Thyroid gland (tissue), 4 donors: ENCODE measurements at regions not wholly inside any gene's neighbourhood (a gene's known extent, or its start where the extent isn't known, plus 50 kb on each side); places are given as distances from the start of the nearest gene placed in this dataset.

Experiments
- POLR2A ChIP-seq, 2 donors: fragments of 450-650 bp; IDR thresholded peaks; one replicate each; pipeline ENCODE4 v1.6.1; 2017; ENCODE audit warnings: antibody characterized with exemption in 2 of 2, mild to moderate bottlenecking in 2 of 2, moderate library complexity in 1 of 2
- TF ChIP-seq, protein P1 (sequence below), 6 experiments: fragments of 200-600 bp in 3 of 6; fragments of 450-650 bp in 3 of 6; sonication (generic) in 3 of 6; IDR thresholded peaks; one replicate each; pipeline ENCODE4 v1.5.1; 2016 to 2019; ENCODE audit warnings: antibody characterized with exemption in 6 of 6, mild to moderate bottlenecking in 2 of 6, inconsistent platforms in 1 of 6, moderate library complexity in 1 of 6

DNA sequence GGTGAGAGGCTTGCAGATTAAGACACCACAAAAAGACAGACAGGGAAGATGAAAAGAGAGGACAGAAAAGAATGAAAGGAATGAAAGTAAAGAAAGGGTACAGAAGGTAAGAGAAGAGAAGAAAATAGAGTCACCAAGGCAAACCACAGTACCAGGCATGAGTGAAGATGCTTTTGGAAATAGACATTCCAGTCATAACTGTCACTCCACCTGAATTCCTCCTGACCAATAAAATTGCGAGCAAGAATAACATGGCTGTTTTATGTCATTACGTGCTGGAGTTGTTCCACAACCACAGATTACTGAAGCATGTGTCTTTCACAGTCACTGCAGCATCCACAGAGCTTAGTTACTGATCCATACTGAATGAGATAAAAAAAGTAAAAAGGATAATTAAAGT is 864.9 kb upstream of the SLIT2 start:
- TF ChIP-seq, protein P1, sequence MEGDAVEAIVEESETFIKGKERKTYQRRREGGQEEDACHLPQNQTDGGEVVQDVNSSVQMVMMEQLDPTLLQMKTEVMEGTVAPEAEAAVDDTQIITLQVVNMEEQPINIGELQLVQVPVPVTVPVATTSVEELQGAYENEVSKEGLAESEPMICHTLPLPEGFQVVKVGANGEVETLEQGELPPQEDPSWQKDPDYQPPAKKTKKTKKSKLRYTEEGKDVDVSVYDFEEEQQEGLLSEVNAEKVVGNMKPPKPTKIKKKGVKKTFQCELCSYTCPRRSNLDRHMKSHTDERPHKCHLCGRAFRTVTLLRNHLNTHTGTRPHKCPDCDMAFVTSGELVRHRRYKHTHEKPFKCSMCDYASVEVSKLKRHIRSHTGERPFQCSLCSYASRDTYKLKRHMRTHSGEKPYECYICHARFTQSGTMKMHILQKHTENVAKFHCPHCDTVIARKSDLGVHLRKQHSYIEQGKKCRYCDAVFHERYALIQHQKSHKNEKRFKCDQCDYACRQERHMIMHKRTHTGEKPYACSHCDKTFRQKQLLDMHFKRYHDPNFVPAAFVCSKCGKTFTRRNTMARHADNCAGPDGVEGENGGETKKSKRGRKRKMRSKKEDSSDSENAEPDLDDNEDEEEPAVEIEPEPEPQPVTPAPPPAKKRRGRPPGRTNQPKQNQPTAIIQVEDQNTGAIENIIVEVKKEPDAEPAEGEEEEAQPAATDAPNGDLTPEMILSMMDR (IDR thresholded peaks at IDR 0.05) = no peak
- TF ChIP-seq POLR2A (IDR thresholded peaks at IDR 0.05) = no peak
